ENCODE measurements at regions not wholly inside any gene's neighbourhood (a gene's known extent, or its start where the extent isn't known, plus 50 kb on each side); places are given as distances from the start of the nearest gene placed in this dataset.

- H3K79me2 ChIP-seq (ENCODE audit: control insufficient read depth, insufficient read depth, low read length): no peaks in the 10 kb centered on the region
- no peak for DNase-seq (ENCODE audit: low read depth in 2 of 2)
- TF ChIP-seq, protein P1, sequence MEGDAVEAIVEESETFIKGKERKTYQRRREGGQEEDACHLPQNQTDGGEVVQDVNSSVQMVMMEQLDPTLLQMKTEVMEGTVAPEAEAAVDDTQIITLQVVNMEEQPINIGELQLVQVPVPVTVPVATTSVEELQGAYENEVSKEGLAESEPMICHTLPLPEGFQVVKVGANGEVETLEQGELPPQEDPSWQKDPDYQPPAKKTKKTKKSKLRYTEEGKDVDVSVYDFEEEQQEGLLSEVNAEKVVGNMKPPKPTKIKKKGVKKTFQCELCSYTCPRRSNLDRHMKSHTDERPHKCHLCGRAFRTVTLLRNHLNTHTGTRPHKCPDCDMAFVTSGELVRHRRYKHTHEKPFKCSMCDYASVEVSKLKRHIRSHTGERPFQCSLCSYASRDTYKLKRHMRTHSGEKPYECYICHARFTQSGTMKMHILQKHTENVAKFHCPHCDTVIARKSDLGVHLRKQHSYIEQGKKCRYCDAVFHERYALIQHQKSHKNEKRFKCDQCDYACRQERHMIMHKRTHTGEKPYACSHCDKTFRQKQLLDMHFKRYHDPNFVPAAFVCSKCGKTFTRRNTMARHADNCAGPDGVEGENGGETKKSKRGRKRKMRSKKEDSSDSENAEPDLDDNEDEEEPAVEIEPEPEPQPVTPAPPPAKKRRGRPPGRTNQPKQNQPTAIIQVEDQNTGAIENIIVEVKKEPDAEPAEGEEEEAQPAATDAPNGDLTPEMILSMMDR (conservative IDR thresholded peaks at IDR 0.05 in 1 of 2, IDR thresholded peaks at IDR 0.05 in 1 of 2; ENCODE audit: low read depth in 1 of 2, low read length in 2 of 2): no peak
- TF ChIP-seq EZH2 (IDR thresholded peaks at IDR 0.05; ENCODE audit: low read length, missing control alignments): no peak
- H4K20me1 ChIP-seq (ENCODE audit: control insufficient read depth, extremely low read depth, insufficient read depth, low read length): no peaks in the 10 kb centered on the region
- no peaks in the 10 kb centered on the region for H3K36me3 ChIP-seq (ENCODE audit: control insufficient read depth, insufficient read depth, low read length)
- no peaks in the 10 kb centered on the region for H3K9me3 ChIP-seq (ENCODE audit: control insufficient read depth, insufficient read depth, low read depth, low read length)
- H3K9ac ChIP-seq (ENCODE audit: insufficient read depth, low read length): no peak overlapping the region
- peak overlapping the region; percentile 7 for H3K4me2 ChIP-seq (ENCODE audit: extremely low read depth, insufficient read depth, low read length)
- H3K27me3 ChIP-seq (ENCODE audit: control insufficient read depth, insufficient read depth, low read length): no peaks in the 10 kb centered on the region
- no peak overlapping the region for H3K27ac ChIP-seq (ENCODE audit: insufficient read depth, low read length)
- no peak overlapping the region for H3K4me3 ChIP-seq (replicated peaks in 1 of 4; ENCODE audit: control extremely low read depth in 1 of 4, insufficient read depth in 1 of 4, low read depth in 3 of 4, low read length in 4 of 4)
- H2AFZ ChIP-seq (ENCODE audit: low read length): no peak overlapping the region
- peaks cover 3% of the 10 kb centered on the region for H3K4me1 ChIP-seq (ENCODE audit: control insufficient read depth, extremely low read depth, insufficient read depth, low read length)
Measured at GRCh38 chr5:175815126-175815913, 56.1 kb upstream of the CPLX2 start.

GRCh38 chr5:175816348-175816747 lies 55.0 kb upstream of the CPLX2 start:
- Histone ChIP-seq H3K27me3 (ENCODE audit: control insufficient read depth, insufficient read depth, low read length) (no peaks in the 10 kb centered on the region), H3K27ac (ENCODE audit: insufficient read depth, low read length) (no peak overlapping the region), H3K9ac (ENCODE audit: insufficient read depth, low read length) (no peak overlapping the region), H3K9me3 (ENCODE audit: control insufficient read depth, insufficient read depth, low read depth, low read length) (no peaks in the 10 kb centered on the region), H3K79me2 (ENCODE audit: control insufficient read depth, insufficient read depth, low read length) (no peaks in the 10 kb centered on the region), H3K36me3 (ENCODE audit: control insufficient read depth, insufficient read depth, low read length) (no peaks in the 10 kb centered on the region), H3K4me2 (ENCODE audit: extremely low read depth, insufficient read depth, low read length) (no peak overlapping the region), H4K20me1 (ENCODE audit: control insufficient read depth, extremely low read depth, insufficient read depth, low read length) (no peaks in the 10 kb centered on the region), H2AFZ (ENCODE audit: low read length) (no peak overlapping the region), H3K4me3 (replicated peaks in 1 of 4; ENCODE audit: control extremely low read depth in 1 of 4, insufficient read depth in 1 of 4, low read depth in 3 of 4, low read length in 4 of 4) (no peak overlapping the region), H3K4me1 (ENCODE audit: control insufficient read depth, extremely low read depth, insufficient read depth, low read length) (peaks cover 3% of the 10 kb centered on the region)
- TF ChIP-seq EZH2 (IDR thresholded peaks at IDR 0.05; ENCODE audit: low read length, missing control alignments): no peak
- TF ChIP-seq, protein P1 (conservative IDR thresholded peaks at IDR 0.05 in 1 of 2, IDR thresholded peaks at IDR 0.05 in 1 of 2; ENCODE audit: low read depth in 1 of 2, low read length in 2 of 2): no peak
- DNase-seq (ENCODE audit: low read depth in 2 of 2): no peak

GRCh38 chr5:175819090-175819425 lies 52.3 kb upstream of the CPLX2 start:
- H3K4me2 ChIP-seq (ENCODE audit: extremely low read depth, insufficient read depth, low read length): no peak overlapping the region

More at GRCh38 chr5:175819090-175819425, 52.3 kb upstream of the CPLX2 start:
- DNase-seq (ENCODE audit: low read depth in 2 of 2): no peak
- H3K79me2 ChIP-seq (ENCODE audit: control insufficient read depth, insufficient read depth, low read length): no peaks in the 10 kb centered on the region
- no peak overlapping the region for H3K9ac ChIP-seq (ENCODE audit: insufficient read depth, low read length)
- H4K20me1 ChIP-seq (ENCODE audit: control insufficient read depth, extremely low read depth, insufficient read depth, low read length): no peaks in the 10 kb centered on the region
- no peak overlapping the region for H3K4me3 ChIP-seq (replicated peaks in 1 of 4; ENCODE audit: control extremely low read depth in 1 of 4, insufficient read depth in 1 of 4, low read depth in 3 of 4, low read length in 4 of 4)
- H2AFZ ChIP-seq (ENCODE audit: low read length): no peak overlapping the region
- H3K9me3 ChIP-seq (ENCODE audit: control insufficient read depth, insufficient read depth, low read depth, low read length): no peaks in the 10 kb centered on the region
- H3K27ac ChIP-seq (ENCODE audit: insufficient read depth, low read length): no peak overlapping the region
- H3K27me3 ChIP-seq (ENCODE audit: control insufficient read depth, insufficient read depth, low read length): no peaks in the 10 kb centered on the region
- TF ChIP-seq, protein P1 (conservative IDR thresholded peaks at IDR 0.05 in 1 of 2, IDR thresholded peaks at IDR 0.05 in 1 of 2; ENCODE audit: low read depth in 1 of 2, low read length in 2 of 2): no peak
- no peak for TF ChIP-seq EZH2 (IDR thresholded peaks at IDR 0.05; ENCODE audit: low read length, missing control alignments)
- H3K4me1 ChIP-seq (ENCODE audit: control insufficient read depth, extremely low read depth, insufficient read depth, low read length): peaks cover 3% of the 10 kb centered on the region
- H3K36me3 ChIP-seq (ENCODE audit: control insufficient read depth, insufficient read depth, low read length): no peaks in the 10 kb centered on the region

Measured in fibroblast of lung (primary cell).